Germinal center (tissue), 1 donor: ENCODE measurements at regions not wholly inside any gene's neighbourhood (a gene's known extent, or its start where the extent isn't known, plus 50 kb on each side); places are given as distances from the start of the nearest gene placed in this dataset.
"Not testable (repeated sequence)": the region's sequence is repeated elsewhere in the genome, so short reads cannot be mapped to it uniquely, and the experiment has no call there.

Experiments
- DNase-seq: peaks from one replicate; pipeline ENCODE4 v3.0.0; 2012; ENCODE audit warnings: mixed read lengths, low spot score

- DNase-seq, result no peak
Measured at GRCh38 chr2:207328944-207329386, 163.2 kb upstream of the KLF7 start.

GRCh38 chr2:207330912-207331311, 165.2 kb upstream of the KLF7 start:
- no peak for DNase-seq

- DNase-seq, result no peak
Measured at GRCh38 chr2:207331674-207332073, 165.9 kb upstream of the KLF7 start.

- DNase-seq, result no peak
Measured at GRCh38 chr2:207332480-207333212, 166.9 kb upstream of the KLF7 start.

- no peak for DNase-seq
Measured at GRCh38 chr2:207333599-207334300, 168.0 kb upstream of the KLF7 start.

GRCh38 chr2:207334301-207334623, 168.5 kb upstream of the KLF7 start:
- DNase-seq, result no peak

GRCh38 chr2:207334624-207335371, 169.1 kb upstream of the KLF7 start:
- DNase-seq, result no peak

GRCh38 chr2:207337234-207338219, 171.8 kb upstream of the KLF7 start:
- no peak for DNase-seq

- DNase-seq, result no peak
Measured at GRCh38 chr2:207338220-207338607, 172.5 kb upstream of the KLF7 start.

GRCh38 chr2:207338610-207339009, 172.9 kb upstream of the KLF7 start:
- DNase-seq, result no peak

- DNase-seq, result no peak
Measured at GRCh38 chr2:207341112-207341750, 175.5 kb upstream of the KLF7 start.

GRCh38 chr2:207341804-207342203, 176.1 kb upstream of the KLF7 start:
- DNase-seq, result no peak

- DNase-seq, result not testable (repeated sequence)
Measured at GRCh38 chr2:207344596-207345394, 179.0 kb upstream of the KLF7 start.

- DNase-seq, result no peak
Measured at GRCh38 chr2:207351171-207351570, 178.6 kb upstream of the CREB1 start.

GRCh38 chr2:207352978-207353671, 176.6 kb upstream of the CREB1 start:
- no peak for DNase-seq

- no peak for DNase-seq
Measured at GRCh38 chr2:207353836-207354235, 175.9 kb upstream of the CREB1 start.

- DNase-seq, result no peak
Measured at GRCh38 chr2:207354462-207354861, 175.3 kb upstream of the CREB1 start.

- DNase-seq, result no peak
Measured at GRCh38 chr2:207356567-207356966, 173.2 kb upstream of the CREB1 start.

- no peak for DNase-seq
Measured at GRCh38 chr2:207357216-207357615, 172.5 kb upstream of the CREB1 start.

GRCh38 chr2:207362716-207363115, 167.0 kb upstream of the CREB1 start:
- no peak for DNase-seq
